OCI-M1 (cell line): ENCODE measurements at regions not wholly inside any gene's neighbourhood (a gene's known extent, or its start where the extent isn't known, plus 50 kb on each side); places are given as distances from the start of the nearest gene placed in this dataset.

ENCODE experiments used
- DNase-seq: peaks from one replicate; lab custom pipeline; 2025; lab: John Stamatoyannopoulos, UW

DNA sequence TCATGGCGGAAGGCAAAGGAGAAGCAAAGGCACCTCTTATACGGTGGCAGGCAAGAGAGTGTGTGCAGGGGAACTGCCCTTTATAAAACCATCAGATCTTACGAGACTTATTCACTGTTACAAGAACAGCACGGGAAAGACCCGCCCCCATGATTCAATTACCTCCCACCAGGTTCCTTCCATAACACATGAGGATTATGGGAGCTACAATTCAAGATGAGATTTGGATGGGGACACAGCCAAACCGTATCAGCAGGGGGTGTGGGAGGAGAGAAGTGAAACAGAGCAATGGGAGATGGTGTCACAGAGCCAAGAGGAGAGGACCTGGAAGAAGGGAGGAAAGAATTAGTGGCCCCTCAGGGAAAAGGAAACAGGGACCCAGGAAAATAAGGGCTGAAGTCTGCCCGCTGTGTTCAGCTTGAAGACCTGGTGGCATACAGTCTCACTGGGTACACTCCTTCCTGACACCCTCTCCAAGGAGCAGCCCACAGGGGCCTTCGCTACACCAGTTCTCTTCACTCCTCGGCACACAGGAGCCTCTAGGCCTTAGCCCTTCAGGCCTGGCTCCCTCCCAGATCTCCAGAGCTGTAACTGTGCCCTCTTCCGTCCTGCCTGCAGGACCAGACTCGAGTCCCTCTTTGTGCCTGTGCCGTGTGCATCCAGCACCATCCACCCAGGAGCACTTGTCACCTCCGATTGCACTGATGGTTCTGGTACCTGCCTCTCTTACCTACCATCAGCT lies 262.1 kb downstream of the EIPR1 start:
- no peak for DNase-seq

DNA sequence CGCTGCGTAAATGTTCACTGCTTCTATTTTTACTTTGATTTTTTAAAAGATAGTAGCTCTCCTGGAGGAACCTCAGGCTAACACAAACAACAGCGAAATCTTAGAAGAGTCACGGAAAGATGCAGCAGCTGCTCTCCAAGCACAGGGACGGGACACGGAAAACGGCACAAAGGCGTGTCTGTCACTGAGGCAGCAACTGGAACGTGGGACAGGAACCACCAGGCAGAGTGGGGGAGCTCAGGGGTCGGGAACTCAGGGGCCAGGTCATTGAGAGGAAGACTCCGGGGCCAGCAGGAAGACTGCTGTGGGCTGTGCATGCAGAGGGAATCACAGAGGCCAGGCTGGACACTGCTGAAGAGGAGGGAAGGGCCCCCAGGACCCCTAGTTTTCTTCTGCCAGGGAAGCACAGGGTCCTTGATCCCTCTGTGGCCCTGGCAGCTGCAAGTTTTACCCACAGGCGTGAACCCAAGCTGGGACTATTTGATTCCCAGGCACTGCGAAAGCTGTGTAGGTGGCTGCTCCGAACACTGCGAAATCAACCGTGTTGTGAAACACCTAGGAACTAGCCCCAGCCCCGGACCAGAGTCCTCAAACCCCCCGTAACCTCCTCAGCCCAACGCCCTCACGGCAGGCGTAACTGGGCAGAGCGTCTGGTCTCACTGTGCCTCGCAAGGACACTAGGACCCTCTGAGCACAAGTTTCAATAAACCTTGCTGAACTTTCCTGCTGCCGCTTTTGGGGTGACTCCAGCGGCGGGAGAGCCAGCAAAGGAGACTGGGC lies 263.0 kb downstream of the EIPR1 start:
- DNase-seq, result no peak

DNA sequence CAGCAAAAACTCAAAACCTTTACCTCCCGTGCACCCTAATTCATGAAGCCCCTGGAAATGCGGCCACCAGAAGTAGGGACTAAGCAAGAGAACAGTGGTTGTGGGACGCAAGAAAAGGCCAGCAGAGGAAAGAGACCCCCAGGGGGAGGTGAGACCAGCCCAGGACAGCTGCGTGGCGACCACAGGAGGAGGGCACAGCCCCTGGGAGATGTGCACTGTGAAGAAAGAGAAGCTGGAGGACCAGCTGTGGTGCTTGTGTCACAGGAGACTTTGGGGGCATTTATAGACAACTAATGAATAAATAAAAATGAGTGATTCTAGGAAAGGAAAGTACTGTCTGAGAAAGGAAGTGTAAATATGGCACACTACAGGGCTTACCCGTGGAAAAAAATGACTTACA lies 263.8 kb downstream of the EIPR1 start:
- no peak for DNase-seq

DNA sequence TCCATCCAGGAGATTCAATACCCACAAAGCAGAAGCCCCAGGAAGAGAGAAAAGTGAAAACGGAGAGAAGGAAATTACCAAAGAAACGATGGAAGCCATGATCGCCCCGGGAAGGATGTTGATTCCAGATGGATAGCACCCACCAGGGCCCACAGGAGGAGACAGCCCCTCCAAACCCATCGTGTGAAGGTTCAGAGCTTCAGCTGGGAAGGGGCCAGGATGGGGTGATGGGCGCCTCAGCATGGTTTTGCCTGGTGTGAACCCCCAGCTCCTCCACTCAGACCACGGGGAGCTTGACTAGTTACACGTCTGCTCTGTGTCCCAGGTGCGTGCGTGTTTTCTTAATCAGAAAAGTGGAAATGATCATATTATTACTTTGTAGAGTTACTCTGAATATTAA lies 264.5 kb downstream of the EIPR1 start:
- DNase-seq, result no peak

DNA sequence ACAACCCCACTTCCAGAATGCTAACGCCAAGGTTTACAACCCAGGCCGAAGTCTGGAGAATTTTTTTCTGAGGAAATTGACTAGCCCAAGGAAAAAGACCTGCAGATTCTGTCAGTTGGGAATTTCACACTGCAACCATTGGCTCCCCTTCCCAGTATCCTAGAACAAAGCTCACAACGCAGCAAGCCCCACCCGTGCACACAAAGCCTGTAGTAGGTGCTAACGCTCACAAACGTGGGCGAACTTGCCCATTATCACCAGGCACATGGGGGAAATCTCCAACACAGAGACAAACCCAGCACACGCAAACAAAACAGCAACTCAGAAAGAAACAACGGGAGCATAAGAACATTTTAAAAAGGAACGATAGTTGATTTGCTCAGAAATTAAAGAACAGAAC lies 265.1 kb downstream of the EIPR1 start:
- DNase-seq, result no peak

DNA sequence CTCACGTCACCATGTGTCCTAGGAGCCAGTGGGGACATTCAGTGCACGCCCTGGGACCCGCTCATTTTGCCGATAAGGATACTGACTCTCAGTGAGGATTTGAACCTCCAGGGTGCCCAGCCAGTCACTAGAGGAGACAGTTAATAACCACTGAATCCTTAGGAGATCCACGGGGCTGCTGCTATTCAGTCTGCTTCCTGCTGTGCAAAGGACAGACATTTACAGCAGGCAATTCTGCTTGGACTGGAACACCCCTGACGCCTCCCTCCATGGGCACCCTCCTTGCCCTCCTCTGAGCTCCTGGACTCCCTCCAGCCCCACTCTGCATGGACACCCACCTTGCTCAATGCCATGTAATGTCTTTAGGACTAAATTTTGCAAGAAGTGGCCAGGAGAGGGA lies 265.5 kb downstream of the EIPR1 start:
- DNase-seq, result no peak

DNA sequence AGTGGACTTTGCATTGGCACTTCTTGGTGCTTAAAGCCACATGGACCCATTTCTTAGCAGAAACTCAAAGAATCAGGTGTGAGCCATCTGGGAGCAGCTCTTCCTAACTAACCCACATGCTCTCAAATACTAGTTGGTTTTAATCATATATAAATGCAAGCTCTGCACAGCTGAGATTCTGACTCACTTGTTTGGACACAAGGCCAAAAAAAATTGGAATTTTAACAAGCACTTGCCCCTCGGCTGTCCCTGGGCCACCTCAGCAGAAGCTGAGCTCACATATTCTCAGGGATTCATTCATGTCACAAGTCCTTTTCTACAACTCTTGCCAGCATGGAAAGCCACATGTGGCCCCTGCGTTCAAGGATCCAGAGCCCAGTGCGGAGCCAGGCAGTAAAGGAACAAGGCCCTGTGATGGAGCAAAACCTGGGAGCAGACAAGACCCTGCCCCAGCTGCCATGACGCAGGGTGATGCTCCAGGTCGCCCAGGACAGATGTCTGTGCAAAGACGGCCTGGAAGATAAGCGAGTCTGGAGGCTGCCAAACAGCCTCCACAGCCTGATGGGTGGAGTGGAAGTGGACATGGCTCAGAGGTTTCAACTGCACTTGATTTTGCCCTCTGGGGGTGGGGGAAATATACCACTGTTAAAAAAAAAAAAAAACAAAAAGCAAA lies 266.5 kb downstream of the EIPR1 start:
- DNase-seq, result no peak

DNA sequence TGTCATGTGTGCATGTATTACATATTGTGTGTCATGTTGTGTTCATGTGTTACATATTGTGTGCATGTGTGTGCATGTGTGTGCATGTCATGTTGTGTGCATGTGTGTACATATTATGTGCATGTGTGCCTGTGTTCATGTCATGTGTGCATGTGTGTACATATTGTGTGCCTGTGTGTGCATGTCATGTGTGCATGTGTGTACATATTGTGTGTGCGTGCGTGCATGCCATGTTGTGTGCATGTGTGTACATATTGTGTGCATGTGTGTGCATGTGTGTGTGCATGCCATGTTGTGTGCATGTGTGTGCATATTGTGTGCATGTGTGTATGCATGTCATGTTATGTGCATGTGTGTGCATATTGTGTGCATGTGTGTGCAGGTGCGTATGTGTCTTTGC lies 267.1 kb downstream of the EIPR1 start:
- no peak for DNase-seq

DNA sequence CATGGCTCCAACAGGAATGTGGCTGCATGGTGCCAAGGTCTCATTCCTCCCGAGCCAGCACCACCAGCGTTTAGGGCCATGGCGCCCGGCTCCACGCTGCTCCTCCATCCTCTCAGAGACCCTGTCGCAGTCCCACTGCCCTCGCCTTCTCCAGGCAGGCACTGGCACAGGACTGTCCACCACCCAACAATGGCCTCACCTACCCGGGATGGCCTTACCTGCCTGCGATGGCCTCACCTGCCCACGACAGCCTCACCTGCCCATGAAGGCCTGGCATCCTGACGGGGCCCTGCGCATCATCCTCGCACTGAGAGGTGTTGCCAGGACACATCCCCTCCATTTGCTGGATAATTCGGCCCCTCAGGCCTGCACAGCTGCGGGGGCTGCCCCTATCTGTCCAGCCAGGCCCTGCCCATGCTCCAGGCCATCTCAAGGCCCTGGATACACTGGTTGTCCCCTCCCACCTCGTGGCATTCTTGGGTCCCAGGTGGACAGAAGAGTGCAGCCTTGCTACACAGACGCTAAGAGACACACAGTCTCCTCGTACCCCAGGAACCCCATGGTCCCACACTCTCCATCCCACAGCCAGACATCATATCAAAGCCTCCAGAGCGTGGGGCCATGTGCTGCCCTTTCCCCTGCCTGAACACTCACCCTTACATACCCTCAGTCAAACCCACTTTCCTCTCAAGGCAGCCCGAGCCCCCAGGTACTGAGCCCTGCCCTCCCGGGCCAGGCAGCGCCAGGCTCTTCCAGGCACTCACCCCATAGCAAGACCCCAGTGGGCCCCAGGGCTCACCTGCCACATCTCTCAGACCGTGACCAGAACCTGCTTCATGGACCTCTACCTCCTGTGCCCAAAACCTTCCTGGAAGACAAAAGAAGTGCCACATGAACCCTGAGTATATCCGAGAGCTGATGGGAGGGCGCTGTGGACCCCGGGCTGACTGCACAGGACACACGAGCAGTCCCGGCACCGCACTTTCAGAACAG lies 268.6 kb downstream of the EIPR1 start:
- no peak for DNase-seq

DNA sequence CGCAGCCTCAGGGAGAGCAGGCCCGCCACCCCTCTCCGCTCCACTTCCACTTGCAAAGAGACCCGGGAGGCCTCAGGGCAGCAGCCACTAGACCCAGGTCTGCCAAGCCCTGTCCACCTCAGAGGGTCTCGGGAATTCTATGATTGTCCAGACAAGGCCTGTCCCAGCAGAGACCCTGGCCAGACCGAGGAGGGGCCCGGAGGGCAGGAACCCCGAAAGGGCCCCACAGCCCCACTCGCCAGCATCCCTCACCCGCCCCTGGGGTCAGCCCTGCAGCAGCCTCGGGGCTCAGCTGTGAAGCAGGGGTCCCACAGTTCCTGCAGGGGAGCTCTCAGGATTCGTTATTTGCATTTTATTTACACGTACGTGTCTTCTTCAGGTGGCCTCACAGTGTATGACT lies 269.5 kb downstream of the EIPR1 start:
- DNase-seq, result no peak

DNA sequence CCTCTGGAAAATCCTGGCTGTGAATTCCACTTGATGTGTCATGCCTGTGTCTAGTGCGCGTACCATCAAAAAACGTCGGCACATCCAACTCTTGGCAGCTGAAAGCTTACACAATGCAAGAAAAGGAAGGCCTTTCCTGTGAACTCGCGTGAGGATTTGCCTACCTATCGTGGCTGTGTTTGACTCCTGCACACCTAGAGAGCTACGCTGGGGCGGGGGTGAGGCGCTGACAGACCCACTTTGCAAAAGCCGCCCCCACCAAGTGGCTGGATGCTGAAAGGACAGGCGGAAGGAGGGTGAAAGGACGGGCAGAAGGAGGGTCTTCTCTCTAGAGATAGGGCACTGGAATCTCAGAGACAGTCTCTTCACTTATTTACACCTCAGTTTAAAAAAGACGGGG lies 270.1 kb downstream of the EIPR1 start:
- no peak for DNase-seq

DNA sequence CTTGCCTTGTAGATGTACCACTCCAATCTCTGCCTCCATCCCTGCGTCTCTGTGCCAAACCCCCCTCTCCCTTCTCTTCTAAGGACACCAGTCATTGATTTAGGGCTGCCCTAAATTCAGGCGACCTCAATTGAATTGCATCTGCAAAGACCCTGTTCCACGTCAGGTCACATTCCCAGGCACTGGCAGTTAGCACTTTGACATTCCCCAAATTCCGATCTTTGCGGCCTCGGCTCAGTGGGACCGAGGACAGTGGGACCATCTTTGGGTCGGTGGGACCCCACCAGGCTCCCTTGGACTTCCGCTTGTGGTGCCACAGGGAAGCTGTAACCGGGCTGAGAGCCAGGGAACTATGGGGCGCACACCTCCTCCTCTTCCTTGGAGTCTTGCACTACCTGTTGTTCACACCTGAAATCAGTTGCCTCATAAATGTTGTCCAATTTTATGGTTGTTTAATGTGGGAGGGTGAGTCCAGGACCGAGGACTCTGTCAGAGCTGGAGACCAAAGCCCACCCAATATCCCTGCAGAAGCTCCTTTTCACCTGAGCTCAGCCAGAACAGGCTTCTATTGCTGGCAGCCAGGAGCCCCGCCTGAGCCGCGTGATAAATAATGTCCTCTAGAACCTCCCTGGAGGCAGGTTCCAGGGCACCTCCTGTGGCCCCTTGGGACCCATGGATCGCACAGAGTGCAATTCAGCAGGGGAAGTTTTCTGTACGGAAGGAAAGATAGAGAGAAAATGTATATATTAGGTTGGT lies 271.6 kb downstream of the EIPR1 start:
- no peak for DNase-seq

DNA sequence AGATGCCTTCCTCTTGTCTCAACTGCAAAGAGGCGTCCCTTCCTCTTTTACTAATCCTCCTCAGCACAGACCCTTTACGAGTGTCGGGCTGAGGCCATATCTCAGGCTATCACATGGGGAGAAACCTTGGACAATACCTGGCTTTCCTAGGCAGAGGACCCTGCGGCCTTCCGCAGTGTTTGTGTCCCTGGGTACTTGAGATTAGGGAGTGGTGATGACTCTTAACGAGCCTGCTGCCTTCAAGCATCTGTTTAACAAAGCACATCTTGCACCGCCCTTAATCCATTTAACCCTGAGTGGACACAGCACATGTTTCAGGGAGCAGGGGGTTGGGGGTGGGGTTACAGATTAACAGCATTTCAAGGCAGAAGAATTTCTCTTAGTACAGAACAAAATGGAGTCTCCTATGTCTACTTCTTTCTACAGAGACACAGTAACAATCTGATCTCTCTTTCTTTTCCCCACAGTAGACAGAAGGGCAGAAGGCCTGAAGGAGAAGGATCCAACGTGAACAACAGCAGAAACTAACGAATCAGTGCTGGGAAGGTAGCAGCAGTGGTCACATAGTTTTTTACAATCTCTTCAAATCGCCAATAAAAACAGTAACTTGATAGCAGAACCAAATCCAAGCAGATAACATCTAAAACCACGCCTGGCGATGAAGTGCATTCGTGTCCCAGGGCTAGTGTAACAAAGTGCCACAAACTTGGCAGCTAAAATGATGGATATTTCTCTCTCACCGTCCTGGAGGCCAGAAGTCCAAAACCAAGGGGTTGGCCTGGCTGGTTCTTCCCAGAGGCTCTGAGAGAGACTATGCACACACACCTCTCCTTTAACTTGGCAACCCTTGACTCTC lies 272.4 kb downstream of the EIPR1 start:
- peak; percentile 36 for DNase-seq

DNA sequence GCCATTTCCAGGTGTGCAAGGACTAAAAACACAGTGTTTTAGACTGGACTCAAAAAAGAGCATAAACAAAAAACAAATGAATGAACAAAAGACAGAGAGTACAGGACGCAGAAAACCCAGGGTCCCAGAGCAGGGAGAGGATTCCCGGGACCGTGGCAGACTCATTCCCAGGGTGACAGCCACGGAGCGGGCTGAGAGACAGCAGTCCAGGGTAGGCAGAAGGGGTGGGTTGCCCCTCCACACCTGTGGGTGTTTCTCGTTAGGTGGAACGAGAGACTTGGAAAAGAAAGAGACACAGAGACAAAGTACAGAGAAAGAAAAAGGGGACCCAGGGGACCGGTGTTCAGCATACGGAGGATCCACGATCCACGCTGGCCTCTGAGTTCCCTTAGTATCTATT lies 273.4 kb downstream of the EIPR1 start:
- DNase-seq, result no peak

DNA sequence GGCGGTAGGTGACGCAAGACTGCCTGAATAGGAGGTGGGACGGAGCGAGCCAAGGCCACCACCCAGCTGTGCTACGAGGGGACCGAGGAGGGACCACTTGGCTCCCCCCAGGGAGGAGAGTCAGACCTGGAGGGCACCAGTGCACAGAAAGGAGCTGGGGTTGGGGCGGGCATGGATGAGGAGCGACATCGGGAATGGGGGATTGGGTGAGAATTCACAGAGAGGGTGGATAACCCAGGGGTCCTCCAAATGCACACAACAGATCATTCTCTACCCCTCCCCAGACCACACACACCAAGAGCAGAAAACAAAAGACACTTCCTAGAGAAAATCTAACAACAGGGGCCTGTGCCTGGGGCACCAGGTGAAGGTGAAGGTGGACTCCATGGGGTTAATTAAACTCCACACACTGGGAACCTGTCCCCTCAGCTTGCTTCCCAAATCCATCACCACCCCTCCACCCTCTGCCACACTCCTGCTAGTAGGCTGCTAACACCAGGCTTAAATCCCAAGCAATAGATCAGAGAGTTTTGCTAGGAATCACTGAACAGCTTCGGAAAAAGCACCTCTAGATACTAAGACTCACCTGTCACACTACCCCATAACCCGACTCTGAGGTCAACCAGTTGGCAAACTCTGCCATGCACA lies 274.6 kb downstream of the EIPR1 start:
- no peak for DNase-seq

DNA sequence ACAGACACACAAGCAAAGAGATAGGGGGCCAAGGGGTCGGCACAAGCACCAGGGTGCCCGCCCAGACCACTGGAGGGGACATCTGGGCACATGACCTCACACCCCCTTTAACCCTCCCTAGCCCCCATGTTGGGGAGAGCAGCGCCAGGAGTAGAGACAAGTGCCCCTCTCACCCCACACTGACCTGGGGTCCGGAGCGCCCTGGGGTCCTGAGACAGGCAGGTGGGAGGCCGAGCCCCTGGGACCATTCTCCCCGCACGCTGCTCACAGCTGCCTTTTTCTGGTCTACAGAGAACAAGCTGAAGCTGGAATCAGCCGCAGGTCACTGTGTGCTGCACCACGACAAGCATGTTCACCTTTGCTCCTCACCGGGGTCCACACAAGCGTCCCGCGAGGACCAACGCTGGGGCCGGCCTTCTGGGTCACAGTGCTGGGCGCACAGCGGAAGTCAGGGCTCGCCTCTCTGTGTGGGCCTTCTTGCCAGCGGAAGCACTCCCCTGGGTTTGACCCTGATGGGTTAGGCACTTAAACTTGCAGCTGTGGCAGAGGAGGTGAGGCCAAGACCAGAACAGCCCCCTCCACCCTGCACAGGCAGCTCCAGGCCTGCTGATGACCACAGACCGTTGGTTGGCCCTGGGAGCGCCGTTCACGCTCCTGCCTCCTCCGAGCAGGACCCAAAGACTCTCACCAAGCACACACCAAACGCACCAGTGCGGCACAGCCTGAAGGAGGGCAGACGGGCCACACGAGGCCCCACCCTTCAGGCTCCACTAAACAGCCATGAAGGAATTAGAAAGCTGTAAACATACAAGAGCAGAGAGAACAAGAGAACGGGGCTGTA lies 275.3 kb downstream of the EIPR1 start:
- no peak for DNase-seq

DNA sequence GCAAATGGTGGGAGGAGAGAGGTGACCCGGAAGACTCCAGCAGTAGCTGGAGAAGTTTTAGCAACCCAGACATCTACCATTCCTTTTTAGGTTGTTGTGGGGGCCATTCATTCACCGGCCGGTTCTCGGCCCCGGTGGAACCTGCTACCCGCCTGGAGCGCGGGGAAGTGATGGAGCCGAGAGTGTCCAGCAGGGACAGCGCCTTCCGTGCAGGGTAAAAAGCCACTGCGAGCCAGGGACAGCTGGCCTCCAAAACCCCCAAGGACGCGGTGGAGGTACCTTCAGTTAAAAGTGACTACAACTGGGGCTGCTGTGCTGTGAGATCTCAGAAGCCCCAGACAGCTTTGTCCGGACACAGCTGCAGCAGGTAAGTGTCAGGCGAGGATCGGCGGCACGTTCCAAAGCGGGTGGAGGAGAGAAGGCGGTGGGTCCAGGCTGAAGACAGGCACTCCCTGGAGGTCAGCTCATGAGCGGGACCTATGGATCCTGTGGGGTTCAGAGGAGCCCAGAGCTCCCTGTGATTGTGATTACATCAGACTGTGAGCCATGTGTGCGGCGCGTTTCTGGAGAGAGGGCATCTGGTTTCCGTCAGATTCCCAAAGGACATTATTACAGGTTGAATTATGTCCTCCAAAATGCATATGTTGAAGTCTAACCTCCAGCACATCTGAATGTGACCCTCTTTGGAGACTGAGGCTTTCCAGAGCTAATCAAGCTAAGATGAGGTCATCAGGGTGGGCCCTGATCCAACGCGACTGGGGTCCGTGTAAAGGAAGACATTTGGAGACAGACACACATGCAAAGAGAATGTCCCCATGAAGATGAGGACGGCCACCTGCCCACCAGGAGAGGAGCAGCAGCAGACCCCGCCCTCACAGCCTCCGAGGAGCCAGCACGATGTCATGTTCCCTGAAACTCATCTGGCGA lies 276.3 kb downstream of the EIPR1 start:
- DNase-seq, result no peak

DNA sequence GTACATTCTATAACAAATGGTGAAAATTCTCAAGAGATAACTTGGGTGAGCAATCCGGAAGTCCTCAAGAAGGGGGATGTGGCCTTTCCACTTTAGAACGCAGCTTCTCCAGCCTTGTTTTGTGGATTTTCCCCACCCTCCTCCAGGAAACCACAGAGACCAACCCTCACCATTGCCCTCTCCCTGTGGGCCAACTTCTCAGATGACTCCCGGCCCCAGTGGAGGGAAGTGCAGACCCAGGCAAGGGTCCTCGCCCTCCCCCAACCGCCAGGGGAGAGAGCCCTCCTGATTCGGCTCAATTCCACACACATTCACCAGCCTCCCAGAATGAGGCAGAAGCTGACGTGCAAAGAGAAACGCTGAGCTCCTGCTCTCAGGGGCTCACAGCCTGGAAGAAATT lies 277.2 kb downstream of the EIPR1 start:
- DNase-seq, result no peak
